ENCODE measurements at regions not wholly inside any gene's neighbourhood (a gene's known extent, or its start where the extent isn't known, plus 50 kb on each side); places are given as distances from the start of the nearest gene placed in this dataset.
A peak's percentile ranks its signal among the peaks of the same experiment; 100 is the strongest.

GRCh38 chr17:36825521-36825920 lies 111.8 kb upstream of the LHX1 start:
- H3K14ac ChIP-seq (ENCODE audit: insufficient read length) = no peak overlapping the region
- H3K36me3 ChIP-seq (ENCODE audit: control insufficient read depth in 2 of 4, insufficient read depth in 4 of 4, low read length in 3 of 4) = no peaks in the 10 kb centered on the region
- CTCF ChIA-PET (ENCODE audit: partially characterized antibody) = interaction anchor here (0.7 to 2.6 kb wide), 8 partner anchors 11 to 200 kb away, joined by 3 to 7 read pairs (median 4); no protein-coding TSS in a partner anchor
- no peak overlapping the region for H3K9ac ChIP-seq (replicated peaks in 1 of 4; ENCODE audit: extremely low read depth in 1 of 4, low read depth in 3 of 4, low read length in 3 of 4)
- H3K4ac ChIP-seq (replicated peaks; ENCODE audit: insufficient read length, low read depth, low read length) = no peak overlapping the region
- H3K79me1 ChIP-seq (ENCODE audit: low read depth, low read length) = no peaks in the 10 kb centered on the region; the same call in 1 of the 2 replicates
- no peak overlapping the region for H4K8ac ChIP-seq (ENCODE audit: extremely low read depth, insufficient read depth, low read length)
- no peak overlapping the region for H2BK120ac ChIP-seq (replicated peaks; ENCODE audit: low read depth, low read length)
- POLR2A ChIA-PET (ENCODE audit: partially characterized antibody) = interaction anchor here (1.2 to 1.5 kb wide), 2 partner anchors 17 to 28 kb away, joined by 3 to 4 read pairs; no protein-coding TSS in a partner anchor
- DNase-seq (ENCODE audit: low read depth in 1 of 2, low spot score in 2 of 2) (no peak), FAIRE-seq (no peak)
- H2BK12ac ChIP-seq (ENCODE audit: low read depth, low read length) = peak overlapping the region; percentile 43; the same call in 1 of the 2 replicates
- peak overlapping the region; percentile 49; the same call in 1 of the 2 replicates for H2BK5ac ChIP-seq (ENCODE audit: low read depth, low read length)
- no peaks in the 10 kb centered on the region for H4K20me1 ChIP-seq (replicated peaks in 1 of 2; ENCODE audit: control insufficient read depth in 1 of 2, insufficient read depth in 2 of 2, low read length in 2 of 2)
- no peak overlapping the region for H4K5ac ChIP-seq (ENCODE audit: insufficient read length, low read depth, low read length)
- no peaks in the 10 kb centered on the region for H3K9me3 ChIP-seq (ENCODE audit: insufficient read depth in 2 of 2, low read depth in 1 of 2, low read length in 1 of 2)
- H3K23me2 ChIP-seq (ENCODE audit: low read depth, low read length) = no peaks in the 10 kb centered on the region
- H2BK15ac ChIP-seq (ENCODE audit: low read length) = no peak overlapping the region
- WGBS, 2 experiments (ENCODE audit: extremely low coverage in 1 of 2, insufficient coverage in 1 of 2, insufficient read length in 1 of 2, insufficient replicate concordance in 2 of 2, low coverage in 1 of 2, low lambda C conversion rate in 2 of 2, missing lambda C conversion rate in 1 of 2) = 87% methylated on average over 7 of the region's 8 CpGs; no CpG with 5 or more reads in 1 of the 2 experiments
- H3K79me2 ChIP-seq (ENCODE audit: control insufficient read depth in 1 of 2, insufficient read depth in 2 of 2, low read length in 2 of 2) = no peaks in the 10 kb centered on the region
- H3K56ac ChIP-seq (replicated peaks; ENCODE audit: insufficient read length, low read depth, low read length) = no peak overlapping the region
- H2AFZ ChIP-seq (ENCODE audit: low read length) = no peak overlapping the region
- H3K4me3 ChIP-seq (ENCODE audit: extremely low read depth in 1 of 4, insufficient read depth in 2 of 4, low read depth in 3 of 4, low read length in 4 of 4) = no peak overlapping the region
- H3K4me2 ChIP-seq (ENCODE audit: insufficient read depth in 1 of 2, low read depth in 2 of 2, low read length in 2 of 2) = no peak overlapping the region; a peak in 1 of 4 replicates
- H2BK20ac ChIP-seq (ENCODE audit: low read length) = peak overlapping the region; percentile 97; the same call in 1 of the 2 replicates
- no peak overlapping the region; the same call in 1 of the 2 replicates for H3K18ac ChIP-seq (ENCODE audit: extremely low read depth, low read length)
- H3K23ac ChIP-seq (ENCODE audit: insufficient read length) = no peak overlapping the region
- no peak overlapping the region for H4K91ac ChIP-seq (replicated peaks; ENCODE audit: insufficient read length, low read length)
- H2AK5ac ChIP-seq (ENCODE audit: low read depth, low read length) = no peak overlapping the region
- peaks cover 0 to 2% (median 0%) of the 10 kb centered on the region in 4 experiments; a peak in 1 of 7 replicates for H3K27me3 ChIP-seq (replicated peaks in 1 of 4; ENCODE audit: control insufficient read depth in 3 of 4, extremely low read depth in 1 of 4, insufficient read depth in 3 of 4, low read length in 3 of 4)
- H3K4me1 ChIP-seq (replicated peaks in 1 of 4; ENCODE audit: control insufficient read depth in 3 of 4, insufficient read depth in 4 of 4, low read length in 3 of 4) = peaks cover 0 to 20% (median 14%) of the 10 kb centered on the region in 4 experiments; a peak in 6 of 7 replicates
- H3K27ac ChIP-seq (ENCODE audit: low read depth, low read length) = no peak overlapping the region
- TF ChIP-seq KDM5A (IDR thresholded peaks at IDR 0.05; ENCODE audit: low read length) (no peak), CREB1 (IDR thresholded peaks at IDR 0.05) (no peak), GTF2F1 (IDR thresholded peaks at IDR 0.05; ENCODE audit: borderline replicate concordance, low read depth, low read length) (no peak), FOSL1 (IDR thresholded peaks at IDR 0.05; ENCODE audit: insufficient read depth, low read depth, low read length) (no peak), TCF12 (IDR thresholded peaks at IDR 0.05; ENCODE audit: low read depth, low read length) (no peak), JUND (IDR thresholded peaks at IDR 0.05; ENCODE audit: low read length) (no peak), HDAC2 (IDR thresholded peaks at IDR 0.05; ENCODE audit: borderline replicate concordance in 1 of 2, low read depth in 2 of 2, low read length in 2 of 2) (no peak)
